Erythroblast (primary cell): ENCODE measurements at regions not wholly inside any gene's neighbourhood (a gene's known extent, or its start where the extent isn't known, plus 50 kb on each side); places are given as distances from the start of the nearest gene placed in this dataset.

Source experiments
- GATA1 ChIP-seq: IDR thresholded peaks from 2 replicates; pipeline ENCODE4 v1.6.1; 2011; ENCODE audit warnings: low read depth, mild to moderate bottlenecking, control low read depth, low read length, moderate library complexity
- POLR2A ChIP-seq: IDR thresholded peaks from 2 replicates; pipeline ENCODE4 v1.6.1; 2011; ENCODE audit warnings: mild to moderate bottlenecking, low read length

DNA sequence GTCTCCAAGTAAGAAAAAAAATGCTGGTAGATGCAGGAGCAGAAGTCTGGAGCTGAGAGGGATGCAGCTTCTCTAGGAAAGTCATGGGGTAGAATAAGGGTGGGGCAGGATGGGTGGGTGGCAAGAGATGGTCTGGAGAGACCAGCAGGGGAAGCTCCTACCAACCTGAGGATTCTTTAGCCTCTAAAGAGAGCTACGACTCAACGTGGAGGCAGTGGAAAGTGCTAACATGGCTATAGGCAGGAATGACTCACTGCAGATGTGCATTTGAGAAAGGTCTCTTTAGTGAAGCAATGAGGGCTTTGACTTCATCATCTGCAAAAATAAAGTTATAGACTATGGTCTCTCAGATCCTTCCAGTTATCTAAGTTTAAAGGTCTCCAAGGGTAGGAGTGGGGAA, 722.8 kb upstream of the RAB6C start:
- TF ChIP-seq POLR2A (no peak), GATA1 (no peak)
